OCI-LY7 (cell line): ENCODE measurements at regions not wholly inside any gene's neighbourhood (a gene's known extent, or its start where the extent isn't known, plus 50 kb on each side); places are given as distances from the start of the nearest gene placed in this dataset.

Experiments
- BruUV-seq: library from RNA; stranded (reverse); fragments of 400-500 nt; replicated peaks from 2 replicates; lab custom pipeline; 2021; lab: Mats Ljungman, UMichigan
- CTCF ChIA-PET: fragments of 300-600 bp; sonication (Branson Sonifier 250); formaldehyde crosslinking; loops from one replicate; lab custom pipeline; 2022; ENCODE audit warnings: antibody characterized with exemption; ENCODE audit not compliant: unreplicated experiment; lab: Charles Lee
- POLR2A ChIA-PET: fragments of 300-600 bp; sonication (Branson Sonifier 250); formaldehyde crosslinking; loops from one replicate; lab custom pipeline; 2022; ENCODE audit warnings: antibody characterized with exemption; lab: Charles Lee
- DNase-seq: peaks from one replicate; pipeline ENCODE4 v3.0.0-alpha.2; 2015; ENCODE audit warnings: low spot score
- H2AFZ ChIP-seq: fragments of 200-600 bp; sonication (generic), shearing (Covaris generic); 2 replicates; pipeline ENCODE4 v1.6.1; 2014; ENCODE audit warnings: mild to moderate bottlenecking, antibody characterized with exemption, low read length, moderate library complexity
- H3K27ac ChIP-seq: fragments of 200-600 bp; sonication (generic); 2 replicates; pipeline ENCODE4 v1.5.1; 2014; ENCODE audit warnings: mixed run types, low read depth, mild to moderate bottlenecking, moderate library complexity, low read length, inconsistent platforms; ENCODE audit not compliant: poor library complexity, severe bottlenecking
- H3K36me3 ChIP-seq: fragments of 200-600 bp; sonication (generic); 2 replicates; pipeline ENCODE4 v1.6.1; 2014; ENCODE audit warnings: mild to moderate bottlenecking, antibody characterized with exemption, low read length, moderate library complexity, mixed read lengths; ENCODE audit not compliant: insufficient read depth
- H3K4me1 ChIP-seq: fragments of 200-600 bp; sonication (generic); 2 replicates; pipeline ENCODE4 v1.5.1; 2014; ENCODE audit warnings: mild to moderate bottlenecking, low read length; ENCODE audit not compliant: insufficient read depth, poor library complexity, severe bottlenecking
- H3K4me2 ChIP-seq: fragments of 200-600 bp; sonication (generic); 2 replicates; pipeline ENCODE4 v1.6.1; 2014; ENCODE audit warnings: mild to moderate bottlenecking, low read length
- H3K4me3 ChIP-seq: fragments of 200-600 bp; sonication (generic); 2 replicates; pipeline ENCODE4 v1.5.1; 2014; ENCODE audit warnings: mild to moderate bottlenecking, low read depth, low read length; ENCODE audit not compliant: poor library complexity, severe bottlenecking
- H3K79me2 ChIP-seq: fragments of 200-600 bp; sonication (generic); 2 replicates; pipeline ENCODE4 v1.6.1; 2016; ENCODE audit warnings: low read depth, mild to moderate bottlenecking, low read length, moderate library complexity, mixed read lengths; ENCODE audit not compliant: insufficient read depth
- H3K9me2 ChIP-seq: fragments of 200-600 bp; sonication (generic); 2 replicates; pipeline ENCODE4 v1.6.1; 2016; ENCODE audit warnings: mild to moderate bottlenecking, low read length, mixed read lengths; ENCODE audit not compliant: insufficient read depth
- H3K9me3 ChIP-seq: fragments of 200-600 bp; sonication (generic); 2 replicates; pipeline ENCODE4 v1.6.1; 2014; ENCODE audit warnings: mild to moderate bottlenecking, mixed run types, low read length, mixed read lengths
- H4K20me1 ChIP-seq: fragments of 200-600 bp; sonication (generic); 2 replicates; pipeline ENCODE4 v1.6.1; 2014; ENCODE audit warnings: mild to moderate bottlenecking, antibody characterized with exemption, low read length, moderate library complexity, mixed read lengths; ENCODE audit not compliant: insufficient read depth
- CTCF ChIP-seq: fragments of 200-600 bp; sonication (generic); conservative IDR thresholded peaks from 2 replicates; pipeline ENCODE4 v1.5.1; 2014; ENCODE audit warnings: mild to moderate bottlenecking, antibody characterized with exemption, low read length, moderate library complexity, mixed read lengths
- EZH2phosphoT487 ChIP-seq: fragments of 200-600 bp; sonication (generic); IDR thresholded peaks from 2 replicates; pipeline ENCODE4 v1.6.1; 2018; ENCODE audit warnings: low read depth, borderline replicate concordance, mild to moderate bottlenecking, mixed run types, antibody characterized with exemption, low read length, moderate library complexity, mixed read lengths
- intact Hi-C: fragments of 100-400 bp; cut with micrococcal nuclease; formaldehyde crosslinking; loops from one replicate; pipeline ENCODE4 v1.10.0; 2022; ENCODE audit not compliant: unreplicated experiment

- Histone ChIP-seq H3K4me2 (no peak overlapping the region), H2AFZ (no peak overlapping the region), H3K36me3 (no peaks in the 10 kb centered on the region), H3K4me3 (no peak overlapping the region), H3K27ac (no peak overlapping the region), H4K20me1 (no peaks in the 10 kb centered on the region), H3K9me2 (no peaks in the 10 kb centered on the region), H3K79me2 (no peaks in the 10 kb centered on the region), H3K4me1 (no peaks in the 10 kb centered on the region), H3K9me3 (no peaks in the 10 kb centered on the region)
- BruUV-seq: no TSS peak
- CTCF ChIA-PET: no interaction called here
- intact Hi-C loops: no loop called here
- no peak for TF ChIP-seq CTCF
- TF ChIP-seq EZH2phosphoT487: no peak
- DNase-seq: no peak
- POLR2A ChIA-PET: no interaction called here
These were observed 130.7 kb upstream of the PEG3 start for GRCh38 chr19:56971230-56971629.

GRCh38 chr19:56972291-56972841 lies 131.8 kb upstream of the PEG3 start:
- H3K4me2 ChIP-seq: no peak overlapping the region
- H3K9me3 ChIP-seq: no peaks in the 10 kb centered on the region
- intact Hi-C loops: no loop called here
- H3K9me2 ChIP-seq: no peaks in the 10 kb centered on the region
- H2AFZ ChIP-seq: no peak overlapping the region
- no peaks in the 10 kb centered on the region for H3K4me1 ChIP-seq
- no peak for TF ChIP-seq EZH2phosphoT487
- no peak for TF ChIP-seq CTCF
- H3K36me3 ChIP-seq: no peaks in the 10 kb centered on the region
- ChIA-PET POLR2A (no interaction called here), CTCF (no interaction called here)
- no peak overlapping the region for H3K4me3 ChIP-seq
- DNase-seq: no peak
- H4K20me1 ChIP-seq: no peaks in the 10 kb centered on the region
- H3K27ac ChIP-seq: no peak overlapping the region
- no peaks in the 10 kb centered on the region for H3K79me2 ChIP-seq
- no TSS peak for BruUV-seq

- no peaks in the 10 kb centered on the region for H4K20me1 ChIP-seq
- H2AFZ ChIP-seq: no peak overlapping the region
- CTCF ChIA-PET: no interaction called here
- POLR2A ChIA-PET: no interaction called here
- no peak overlapping the region for H3K27ac ChIP-seq
- no peak overlapping the region for H3K4me2 ChIP-seq
- DNase-seq: no peak
- H3K4me3 ChIP-seq: no peak overlapping the region
- no peaks in the 10 kb centered on the region for H3K9me2 ChIP-seq
- no peaks in the 10 kb centered on the region for H3K9me3 ChIP-seq
- intact Hi-C loops: no loop called here
- TF ChIP-seq EZH2phosphoT487: no peak
- TF ChIP-seq CTCF: no peak
- no peaks in the 10 kb centered on the region for H3K79me2 ChIP-seq
- no peaks in the 10 kb centered on the region for H3K36me3 ChIP-seq
- no TSS peak for BruUV-seq
- no peaks in the 10 kb centered on the region for H3K4me1 ChIP-seq
These were observed 133.4 kb upstream of the PEG3 start for GRCh38 chr19:56973713-56974555.
